ENCODE measurements at regions not wholly inside any gene's neighbourhood (a gene's known extent, or its start where the extent isn't known, plus 50 kb on each side); places are given as distances from the start of the nearest gene placed in this dataset.

DNA sequence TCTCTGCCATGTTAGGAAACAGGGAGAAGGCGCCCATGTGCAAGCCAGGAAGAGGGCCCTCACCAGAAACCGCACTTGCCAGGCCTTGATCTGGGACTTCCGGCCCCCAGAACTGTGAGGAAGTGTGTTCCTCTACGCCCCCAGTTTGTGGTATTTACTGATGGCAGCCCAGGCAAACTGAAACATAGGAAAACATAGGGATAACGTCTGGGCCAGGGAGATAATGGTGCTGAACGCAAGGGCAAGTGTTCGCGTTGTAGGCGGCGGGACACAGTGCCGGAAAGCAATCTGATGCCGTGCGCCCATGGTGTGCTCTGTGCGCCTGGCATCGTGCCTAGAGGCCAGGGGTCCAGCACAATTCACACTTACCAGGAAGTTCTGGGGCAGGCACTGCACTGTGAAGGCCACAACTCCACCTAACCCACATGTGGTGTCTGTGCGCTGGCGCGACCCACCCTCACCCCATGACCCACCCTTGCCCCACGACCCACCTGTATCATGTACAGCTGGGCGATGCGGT, 53.6 kb downstream of the ARL6IP4 start:
- Histone ChIP-seq H3K4me1 (ENCODE audit: insufficient read depth, low read length) (no peaks in the 10 kb centered on the region), H3K27me3 (ENCODE audit: insufficient read depth, low read length) (no peaks in the 10 kb centered on the region), H3K79me1 (ENCODE audit: insufficient read depth, low read depth, low read length, poor library complexity, severe bottlenecking) (no peaks in the 10 kb centered on the region), H2BK12ac (ENCODE audit: insufficient read length, low read depth, low read length) (no peak overlapping the region), H3K23ac (ENCODE audit: insufficient read length, low read depth, low read length) (no peak overlapping the region), H3K56ac (ENCODE audit: insufficient read length, low read depth, low read length) (no peak overlapping the region), H2BK20ac (ENCODE audit: low read depth, low read length, poor library complexity, severe bottlenecking) (no peak overlapping the region), H4K5ac (ENCODE audit: insufficient read length, low read depth, low read length) (no peak overlapping the region), H3K9me3 (ENCODE audit: control insufficient read depth, low read depth, low read length) (no peaks in the 10 kb centered on the region), H3K9ac (ENCODE audit: extremely low read depth, insufficient read length, low read length) (no peak overlapping the region), H3K27ac (ENCODE audit: insufficient read length, low read depth, low read length) (no peak overlapping the region), H3K4me2 (ENCODE audit: insufficient read depth, insufficient read length, low read length) (no peak overlapping the region), H4K8ac (replicated peaks; ENCODE audit: insufficient read length, low read depth, low read length) (no peak overlapping the region), H3K4ac (ENCODE audit: low read depth, low read length) (no peak overlapping the region), H3K18ac (ENCODE audit: insufficient read length, low read depth, low read length) (no peak overlapping the region), H4K20me1 (ENCODE audit: control insufficient read depth, insufficient read depth, insufficient read length) (no peaks in the 10 kb centered on the region), H2AK5ac (ENCODE audit: insufficient read length, low read length) (no peak overlapping the region), H4K91ac (ENCODE audit: insufficient read length, low read depth, low read length) (no peak overlapping the region), H2BK15ac (ENCODE audit: low read depth, low read length) (no peak overlapping the region), H2AFZ (ENCODE audit: low read length) (no peak overlapping the region), H3K23me2 (ENCODE audit: insufficient read length, low read depth, low read length, poor library complexity, severe bottlenecking) (no peaks in the 10 kb centered on the region), H2BK120ac (ENCODE audit: low read depth, low read length, poor library complexity, severe bottlenecking) (no peak overlapping the region), H3K79me2 (ENCODE audit: insufficient read depth, low read length) (no peaks in the 10 kb centered on the region), H2BK5ac (ENCODE audit: insufficient read length, low read length) (no peak overlapping the region), H3T11ph (ENCODE audit: low read length) (no peak overlapping the region), H3K14ac (ENCODE audit: insufficient read depth, low read length) (no peak overlapping the region)
- DNase-seq, result no peak
- WGBS (ENCODE audit: extremely low coverage, insufficient read length, low lambda C conversion rate), result no CpG with 5 or more reads among the region's 21 CpGs
- Mint-ChIP-seq H3K36me3 (ENCODE audit: insufficient read depth in 1 of 3, low read depth in 3 of 3) (no peaks in the 10 kb centered on the region), H3K9me3 (no peaks in the 10 kb centered on the region), H3K4me3 (no peak overlapping the region), H3K27ac (no peak overlapping the region), H3K4me1 (peaks cover 0 to 4% of the 10 kb centered on the region in 2 experiments; a peak in 1 of 4 replicates), H3K27me3 (ENCODE audit: low read depth) (peaks cover 2% of the 10 kb centered on the region; the same call in 1 of the 2 replicates)
- TF ChIP-seq, protein P1, sequence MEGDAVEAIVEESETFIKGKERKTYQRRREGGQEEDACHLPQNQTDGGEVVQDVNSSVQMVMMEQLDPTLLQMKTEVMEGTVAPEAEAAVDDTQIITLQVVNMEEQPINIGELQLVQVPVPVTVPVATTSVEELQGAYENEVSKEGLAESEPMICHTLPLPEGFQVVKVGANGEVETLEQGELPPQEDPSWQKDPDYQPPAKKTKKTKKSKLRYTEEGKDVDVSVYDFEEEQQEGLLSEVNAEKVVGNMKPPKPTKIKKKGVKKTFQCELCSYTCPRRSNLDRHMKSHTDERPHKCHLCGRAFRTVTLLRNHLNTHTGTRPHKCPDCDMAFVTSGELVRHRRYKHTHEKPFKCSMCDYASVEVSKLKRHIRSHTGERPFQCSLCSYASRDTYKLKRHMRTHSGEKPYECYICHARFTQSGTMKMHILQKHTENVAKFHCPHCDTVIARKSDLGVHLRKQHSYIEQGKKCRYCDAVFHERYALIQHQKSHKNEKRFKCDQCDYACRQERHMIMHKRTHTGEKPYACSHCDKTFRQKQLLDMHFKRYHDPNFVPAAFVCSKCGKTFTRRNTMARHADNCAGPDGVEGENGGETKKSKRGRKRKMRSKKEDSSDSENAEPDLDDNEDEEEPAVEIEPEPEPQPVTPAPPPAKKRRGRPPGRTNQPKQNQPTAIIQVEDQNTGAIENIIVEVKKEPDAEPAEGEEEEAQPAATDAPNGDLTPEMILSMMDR (conservative IDR thresholded peaks at IDR 0.05), result no peak
